ENCODE measurements at regions not wholly inside any gene's neighbourhood (a gene's known extent, or its start where the extent isn't known, plus 50 kb on each side); places are given as distances from the start of the nearest gene placed in this dataset.
"Not testable (repeated sequence)": the region's sequence is repeated elsewhere in the genome, so short reads cannot be mapped to it uniquely, and the experiment has no call there.

- no peak for DNase-seq
Measured at GRCh38 chr7:89773611-89774010, 380.7 kb upstream of the STEAP1 start.

GRCh38 chr7:89775459-89775858, 378.8 kb upstream of the STEAP1 start:
- no peak for DNase-seq

- no peak for DNase-seq
Measured at GRCh38 chr7:89776980-89777379, 377.3 kb upstream of the STEAP1 start.

- no peak for DNase-seq
Measured at GRCh38 chr7:89777499-89777898, 376.8 kb upstream of the STEAP1 start.

- DNase-seq: no peak
Measured at GRCh38 chr7:89780291-89780690, 374.0 kb upstream of the STEAP1 start.

GRCh38 chr7:89796481-89796880, 357.8 kb upstream of the STEAP1 start:
- DNase-seq: no peak

- no peak for DNase-seq
Measured at GRCh38 chr7:89797965-89798598, 356.2 kb upstream of the STEAP1 start.

- no peak for DNase-seq
Measured at GRCh38 chr7:89798599-89798996, 355.7 kb upstream of the STEAP1 start.

- no peak for DNase-seq
Measured at GRCh38 chr7:89800761-89801160, 353.5 kb upstream of the STEAP1 start.

- DNase-seq: no peak
Measured at GRCh38 chr7:89809291-89809690, 345.0 kb upstream of the STEAP1 start.

GRCh38 chr7:89813081-89813480, 341.2 kb upstream of the STEAP1 start:
- DNase-seq: no peak

- DNase-seq: no peak
Measured at GRCh38 chr7:89826121-89826520, 328.1 kb upstream of the STEAP1 start.

GRCh38 chr7:89826557-89826956, 327.7 kb upstream of the STEAP1 start:
- no peak for DNase-seq

- no peak for DNase-seq
Measured at GRCh38 chr7:89837515-89837914, 316.8 kb upstream of the STEAP1 start.

- DNase-seq: no peak
Measured at GRCh38 chr7:89839329-89839728, 314.9 kb upstream of the STEAP1 start.

- no peak for DNase-seq
Measured at GRCh38 chr7:89845952-89846351, 308.3 kb upstream of the STEAP1 start.

- DNase-seq: no peak
Measured at GRCh38 chr7:89849052-89849451, 305.2 kb upstream of the STEAP1 start.

- DNase-seq: not testable (repeated sequence)
Measured at GRCh38 chr7:89857053-89857452, 297.2 kb upstream of the STEAP1 start.

GRCh38 chr7:89857767-89858166, 296.5 kb upstream of the STEAP1 start:
- DNase-seq: no peak

GRCh38 chr7:89887489-89887888, 266.8 kb upstream of the STEAP1 start:
- DNase-seq: no peak

GRCh38 chr7:89908736-89909135, 245.5 kb upstream of the STEAP1 start:
- DNase-seq: no peak

GRCh38 chr7:89914711-89915110, 239.6 kb upstream of the STEAP1 start:
- peak; percentile 8 for DNase-seq

GRCh38 chr7:89926194-89926593, 228.1 kb upstream of the STEAP1 start:
- no peak for DNase-seq

- DNase-seq: no peak
Measured at GRCh38 chr7:89926701-89927100, 227.6 kb upstream of the STEAP1 start.

- DNase-seq: no peak
Measured at GRCh38 chr7:89927762-89928161, 226.5 kb upstream of the STEAP1 start.

GRCh38 chr7:89928451-89928850, 225.8 kb upstream of the STEAP1 start:
- no peak for DNase-seq

Measured in NCI-H510A treated with DMSO at 0.1 percent for 48 hours (cell line).